ENCODE measurements at regions not wholly inside any gene's neighbourhood (a gene's known extent, or its start where the extent isn't known, plus 50 kb on each side); places are given as distances from the start of the nearest gene placed in this dataset.
A peak's percentile ranks its signal among the peaks of the same experiment; 100 is the strongest.

DNA sequence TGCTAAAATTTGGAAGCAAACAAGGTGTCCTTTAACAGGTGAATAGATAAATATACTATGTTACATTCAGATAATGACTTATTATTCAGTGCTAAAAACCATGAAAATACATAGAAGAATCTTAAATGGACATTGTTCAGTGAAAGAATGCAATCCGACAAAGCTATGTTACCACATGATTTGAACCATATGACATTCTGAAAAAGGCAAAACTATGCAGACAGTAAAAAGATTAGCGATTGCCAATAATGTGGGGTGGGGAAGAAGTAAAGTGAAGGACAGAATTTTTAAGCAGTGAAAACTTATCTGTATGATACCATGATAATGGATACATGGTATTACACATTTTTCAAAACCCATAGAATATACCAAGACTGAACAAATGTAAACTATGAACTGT, 926.9 kb downstream of the FAT4 start:
- H3K27me3 ChIP-seq (ENCODE audit: insufficient read depth, low read length, poor library complexity): no peaks in the 10 kb centered on the region
- no peaks in the 10 kb centered on the region for H3K9me3 ChIP-seq (ENCODE audit: insufficient read depth, low read length, severe bottlenecking)
- no peak for DNase-seq
- H4K20me1 ChIP-seq (ENCODE audit: insufficient read depth, low read length): no peaks in the 10 kb centered on the region
- H3K79me2 ChIP-seq (ENCODE audit: insufficient read depth, low read length): no peaks in the 10 kb centered on the region
- no peak overlapping the region for H3K4me2 ChIP-seq (ENCODE audit: insufficient read depth, low read length)
- no peaks in the 10 kb centered on the region for H3K36me3 ChIP-seq (ENCODE audit: insufficient read depth, low read length)
- ATAC-seq (ENCODE audit: insufficient read depth, low read depth): no peak
- H3K4me1 ChIP-seq (ENCODE audit: insufficient read depth, low read length): no peaks in the 10 kb centered on the region
- H3K27ac ChIP-seq (ENCODE audit: low read length): no peak overlapping the region
- H3K9ac ChIP-seq (ENCODE audit: low read depth, low read length): no peak overlapping the region
- no peak overlapping the region for H2AFZ ChIP-seq (ENCODE audit: low read depth, low read length)
- no peak for TF ChIP-seq EZH2 (IDR thresholded peaks at IDR 0.05; ENCODE audit: borderline replicate concordance, low read depth, low read length, severe bottlenecking)
- TF ChIP-seq, protein P1, sequence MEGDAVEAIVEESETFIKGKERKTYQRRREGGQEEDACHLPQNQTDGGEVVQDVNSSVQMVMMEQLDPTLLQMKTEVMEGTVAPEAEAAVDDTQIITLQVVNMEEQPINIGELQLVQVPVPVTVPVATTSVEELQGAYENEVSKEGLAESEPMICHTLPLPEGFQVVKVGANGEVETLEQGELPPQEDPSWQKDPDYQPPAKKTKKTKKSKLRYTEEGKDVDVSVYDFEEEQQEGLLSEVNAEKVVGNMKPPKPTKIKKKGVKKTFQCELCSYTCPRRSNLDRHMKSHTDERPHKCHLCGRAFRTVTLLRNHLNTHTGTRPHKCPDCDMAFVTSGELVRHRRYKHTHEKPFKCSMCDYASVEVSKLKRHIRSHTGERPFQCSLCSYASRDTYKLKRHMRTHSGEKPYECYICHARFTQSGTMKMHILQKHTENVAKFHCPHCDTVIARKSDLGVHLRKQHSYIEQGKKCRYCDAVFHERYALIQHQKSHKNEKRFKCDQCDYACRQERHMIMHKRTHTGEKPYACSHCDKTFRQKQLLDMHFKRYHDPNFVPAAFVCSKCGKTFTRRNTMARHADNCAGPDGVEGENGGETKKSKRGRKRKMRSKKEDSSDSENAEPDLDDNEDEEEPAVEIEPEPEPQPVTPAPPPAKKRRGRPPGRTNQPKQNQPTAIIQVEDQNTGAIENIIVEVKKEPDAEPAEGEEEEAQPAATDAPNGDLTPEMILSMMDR (IDR thresholded peaks at IDR 0.05; ENCODE audit: borderline replicate concordance, extremely low read depth, low read length, poor library complexity, severe bottlenecking): no peak
- H3K4me3 ChIP-seq (ENCODE audit: low read depth in 1 of 2, low read length in 2 of 2): no peak overlapping the region

- Histone ChIP-seq H3K9me3 (ENCODE audit: insufficient read depth, low read length, severe bottlenecking) (no peaks in the 10 kb centered on the region), H3K36me3 (ENCODE audit: insufficient read depth, low read length) (no peaks in the 10 kb centered on the region), H3K9ac (ENCODE audit: low read depth, low read length) (no peak overlapping the region), H3K27me3 (ENCODE audit: insufficient read depth, low read length, poor library complexity) (no peaks in the 10 kb centered on the region), H3K4me3 (ENCODE audit: low read depth in 1 of 2, low read length in 2 of 2) (no peak overlapping the region), H2AFZ (ENCODE audit: low read depth, low read length) (peak overlapping the region; percentile 25; the same call in 1 of the 2 replicates), H3K79me2 (ENCODE audit: insufficient read depth, low read length) (no peaks in the 10 kb centered on the region), H4K20me1 (ENCODE audit: insufficient read depth, low read length) (no peaks in the 10 kb centered on the region), H3K27ac (ENCODE audit: low read length) (no peak overlapping the region), H3K4me1 (ENCODE audit: insufficient read depth, low read length) (no peaks in the 10 kb centered on the region), H3K4me2 (ENCODE audit: insufficient read depth, low read length) (no peak overlapping the region)
- no peak for ATAC-seq (ENCODE audit: insufficient read depth, low read depth)
- TF ChIP-seq, protein P1 (IDR thresholded peaks at IDR 0.05; ENCODE audit: borderline replicate concordance, extremely low read depth, low read length, poor library complexity, severe bottlenecking): no peak
- TF ChIP-seq EZH2 (IDR thresholded peaks at IDR 0.05; ENCODE audit: borderline replicate concordance, low read depth, low read length, severe bottlenecking): no peak
- no peak for DNase-seq
Observed at GRCh38 chr4:126242679-126243390, 928.1 kb downstream of the FAT4 start.

GRCh38 chr4:126247409-126247808, 932.7 kb downstream of the FAT4 start:
- no peak for DNase-seq
- Histone ChIP-seq H3K27me3 (ENCODE audit: insufficient read depth, low read length, poor library complexity) (no peaks in the 10 kb centered on the region), H3K4me1 (ENCODE audit: insufficient read depth, low read length) (no peaks in the 10 kb centered on the region), H3K27ac (ENCODE audit: low read length) (no peak overlapping the region), H4K20me1 (ENCODE audit: insufficient read depth, low read length) (no peaks in the 10 kb centered on the region), H3K79me2 (ENCODE audit: insufficient read depth, low read length) (no peaks in the 10 kb centered on the region), H3K9me3 (ENCODE audit: insufficient read depth, low read length, severe bottlenecking) (no peaks in the 10 kb centered on the region), H3K36me3 (ENCODE audit: insufficient read depth, low read length) (no peaks in the 10 kb centered on the region), H2AFZ (ENCODE audit: low read depth, low read length) (no peak overlapping the region), H3K4me2 (ENCODE audit: insufficient read depth, low read length) (no peak overlapping the region), H3K4me3 (ENCODE audit: low read depth in 1 of 2, low read length in 2 of 2) (no peak overlapping the region), H3K9ac (ENCODE audit: low read depth, low read length) (no peak overlapping the region)
- no peak for ATAC-seq (ENCODE audit: insufficient read depth, low read depth)
- TF ChIP-seq, protein P1 (IDR thresholded peaks at IDR 0.05; ENCODE audit: borderline replicate concordance, extremely low read depth, low read length, poor library complexity, severe bottlenecking): no peak
- no peak for TF ChIP-seq EZH2 (IDR thresholded peaks at IDR 0.05; ENCODE audit: borderline replicate concordance, low read depth, low read length, severe bottlenecking)
